ENCODE measurements at regions not wholly inside any gene's neighbourhood (a gene's known extent, or its start where the extent isn't known, plus 50 kb on each side); places are given as distances from the start of the nearest gene placed in this dataset.

- TF ChIP-seq MAX (IDR thresholded peaks at IDR 0.05) (no peak), CTCF (IDR thresholded peaks at IDR 0.05; ENCODE audit: low read depth, low read length, missing input control) (no peak), EGR1 (IDR thresholded peaks at IDR 0.05; ENCODE audit: low read depth in 2 of 2) (no peak), YY1 (IDR thresholded peaks at IDR 0.05) (no peak), TAF1 (conservative IDR thresholded peaks at IDR 0.05) (no peak), HNF4A (conservative IDR thresholded peaks at IDR 0.05) (no peak), RXRA (IDR thresholded peaks at IDR 0.05) (no peak), FOXA1 (IDR thresholded peaks at IDR 0.05) (no peak)
These were observed 70.6 kb upstream of the F13A1 start for GRCh38 chr6:6390849-6391602.

Measured in liver (tissue), 3 donors.